Suprapubic skin (tissue), 4 donors: ENCODE measurements at regions not wholly inside any gene's neighbourhood (a gene's known extent, or its start where the extent isn't known, plus 50 kb on each side); places are given as distances from the start of the nearest gene placed in this dataset.

ENCODE experiments used
- DNase-seq, 2 donors: peaks; one replicate each; pipeline ENCODE4 v3.0.0-alpha.2; 2019; ENCODE audit warnings: low spot score in 2 of 2
- H3K27ac ChIP-seq: fragments of 200-600 bp; sonication (generic); one replicate; pipeline ENCODE4 v1.5.1; 2019
- H3K27me3 ChIP-seq: fragments of 200-600 bp; sonication (generic); one replicate; pipeline ENCODE4 v1.5.1; 2019
- H3K36me3 ChIP-seq: fragments of 200-600 bp; sonication (generic); one replicate; pipeline ENCODE4 v1.5.1; 2019
- H3K4me1 ChIP-seq: fragments of 200-600 bp; sonication (generic); one replicate; pipeline ENCODE4 v1.5.1; 2019
- H3K4me3 ChIP-seq: fragments of 200-600 bp; sonication (generic); one replicate; pipeline ENCODE4 v1.5.1; 2019; ENCODE audit warnings: mild to moderate bottlenecking
- H3K9me3 ChIP-seq: fragments of 200-600 bp; sonication (generic); one replicate; pipeline ENCODE4 v1.5.1; 2019
- CTCF ChIP-seq, 2 donors: fragments of 200-600 bp in 1 of 2; fragments of 450-650 bp in 1 of 2; sonication (generic) in 1 of 2; IDR thresholded peaks; one replicate each; pipeline ENCODE4 v1.5.1; 2016 to 2019; ENCODE audit warnings: antibody characterized with exemption in 2 of 2, mild to moderate bottlenecking in 1 of 2, moderate library complexity in 1 of 2
- EP300 ChIP-seq: sonication (generic); formaldehyde crosslinking; IDR thresholded peaks from one replicate; pipeline ENCODE4 v1.6.1; 2017; ENCODE audit warnings: antibody characterized with exemption
- POLR2A ChIP-seq, 2 donors: fragments of 450-650 bp; IDR thresholded peaks; one replicate each; pipeline ENCODE4 v1.6.1; 2017; ENCODE audit warnings: antibody characterized with exemption in 2 of 2, mild to moderate bottlenecking in 2 of 2, moderate library complexity in 2 of 2
- POLR2AphosphoS5 ChIP-seq, 3 donors: sonication (generic); formaldehyde crosslinking; IDR thresholded peaks; one replicate each; pipeline ENCODE4 v1.6.1; 2017; ENCODE audit warnings: antibody characterized with exemption in 3 of 3
- WGBS: methylation state at CpG from one replicate; pipeline ENCODE4 v1.1.5; 2018; 5-methylcytosine and 5-hydroxymethylcytosine counted together

DNA sequence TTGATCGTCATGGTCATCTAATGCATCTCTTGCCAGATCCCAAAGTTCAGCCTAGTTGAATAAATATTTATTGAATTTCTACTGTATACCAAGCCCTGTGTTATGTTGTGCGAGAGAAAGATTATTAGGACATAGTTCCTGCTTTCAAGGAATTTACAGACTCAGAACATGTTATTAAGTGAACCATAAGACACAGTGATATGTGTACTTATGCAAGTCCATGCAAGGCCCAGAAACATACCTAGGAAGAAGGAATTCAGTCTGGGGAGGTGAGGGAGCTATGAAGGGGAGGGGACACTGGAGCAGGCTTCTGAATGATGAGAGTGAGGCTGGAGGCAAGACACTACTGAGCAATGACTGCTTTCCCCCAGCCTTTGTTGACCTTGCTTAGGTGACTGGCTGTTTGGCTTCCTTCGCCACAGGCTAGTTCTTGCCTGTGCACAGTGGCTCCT, 81.4 kb downstream of the ACAA2 start:
- no peaks in the 10 kb centered on the region for H3K9me3 ChIP-seq
- peaks cover 3% of the 10 kb centered on the region for H3K27me3 ChIP-seq
- no peaks in the 10 kb centered on the region for H3K36me3 ChIP-seq
- WGBS = 62% methylated on average over 3 of the region's 3 CpGs
- H3K27ac ChIP-seq = no peak overlapping the region
- no peak for TF ChIP-seq POLR2A (IDR thresholded peaks at IDR 0.05)
- TF ChIP-seq EP300 = no peak
- TF ChIP-seq POLR2AphosphoS5 (IDR thresholded peaks at IDR 0.05) = no peak
- TF ChIP-seq CTCF (IDR thresholded peaks at IDR 0.05) = no peak
- DNase-seq = no peak
- peaks cover 4% of the 10 kb centered on the region for H3K4me1 ChIP-seq
- no peak overlapping the region for H3K4me3 ChIP-seq

- Histone ChIP-seq H3K27me3 (peaks cover under 1% of the 10 kb centered on the region), H3K36me3 (no peaks in the 10 kb centered on the region), H3K4me1 (peaks cover 4% of the 10 kb centered on the region), H3K27ac (no peak overlapping the region), H3K4me3 (no peak overlapping the region), H3K9me3 (no peaks in the 10 kb centered on the region)
- TF ChIP-seq POLR2A (IDR thresholded peaks at IDR 0.05) (no peak), EP300 (no peak), POLR2AphosphoS5 (IDR thresholded peaks at IDR 0.05) (no peak)
- DNase-seq = no peak
- 76% methylated on average over 5 of the region's 5 CpGs for WGBS
Observed at GRCh38 chr18:49731421-49731841, 81.9 kb downstream of the ACAA2 start.

DNA sequence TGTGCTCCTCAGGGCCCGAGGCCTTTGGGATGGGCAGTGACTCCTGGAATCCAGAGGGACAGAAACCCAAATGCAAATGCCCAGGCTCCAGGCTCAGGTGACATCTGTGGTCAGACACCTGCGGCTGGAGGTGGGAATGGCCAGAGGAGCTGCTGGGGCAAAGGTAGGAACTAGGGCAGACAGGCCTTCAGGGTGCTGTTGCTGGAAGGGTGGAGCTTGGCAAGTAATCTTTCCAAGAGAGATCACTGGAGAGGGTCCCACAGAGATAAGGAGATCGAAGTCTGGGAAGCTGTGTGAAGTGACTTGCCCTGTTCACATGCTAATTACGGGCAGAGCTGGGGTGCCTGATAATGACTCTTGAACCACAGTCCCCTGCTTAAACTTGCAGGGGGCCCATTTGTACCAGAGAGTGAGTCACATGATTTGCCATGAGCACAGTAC, 82.4 kb downstream of the ACAA2 start:
- H3K4me1 ChIP-seq = peaks cover 4% of the 10 kb centered on the region
- H3K36me3 ChIP-seq = no peaks in the 10 kb centered on the region
- TF ChIP-seq POLR2A (IDR thresholded peaks at IDR 0.05) (no peak), CTCF (IDR thresholded peaks at IDR 0.05) (no peak), EP300 (no peak)
- no peak for DNase-seq
- H3K27me3 ChIP-seq = no peaks in the 10 kb centered on the region
- no peaks in the 10 kb centered on the region for H3K9me3 ChIP-seq
- 68% methylated on average over 4 of the region's 4 CpGs for WGBS
- no peak overlapping the region for H3K27ac ChIP-seq
- H3K4me3 ChIP-seq = no peak overlapping the region

- H3K4me1 ChIP-seq = peaks cover 4% of the 10 kb centered on the region
- WGBS = 68% methylated on average over 4 of the region's 4 CpGs
- DNase-seq = no peak
Observed at GRCh38 chr18:49728542-49728941, 84.8 kb downstream of the ACAA2 start.

DNA sequence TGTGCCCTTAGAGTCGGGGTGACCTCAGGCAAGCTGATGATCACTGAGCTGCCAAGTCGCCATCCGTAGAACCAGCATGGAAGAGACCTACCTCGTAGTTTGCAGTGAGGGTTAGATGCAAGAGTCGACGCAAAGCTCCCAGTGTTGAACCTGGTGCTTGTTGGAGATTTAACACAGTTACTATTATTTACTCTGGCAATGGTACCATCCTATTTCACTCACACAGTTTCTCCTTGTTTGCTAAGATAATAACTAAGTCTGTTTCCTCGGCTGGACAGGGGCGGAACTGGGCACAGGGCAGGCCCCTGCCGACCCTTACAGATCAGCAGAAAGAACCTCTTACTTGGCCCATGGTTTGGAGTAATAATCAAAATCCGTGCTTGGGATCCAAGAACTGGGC, 85.5 kb downstream of the ACAA2 start:
- no peak overlapping the region for H3K27ac ChIP-seq
- H3K4me3 ChIP-seq = no peak overlapping the region
- no peaks in the 10 kb centered on the region for H3K36me3 ChIP-seq
- H3K4me1 ChIP-seq = peaks cover 4% of the 10 kb centered on the region
- DNase-seq = no peak
- H3K27me3 ChIP-seq = no peaks in the 10 kb centered on the region
- TF ChIP-seq EP300 = no peak
- TF ChIP-seq POLR2AphosphoS5 (IDR thresholded peaks at IDR 0.05) = no peak
- no peak for TF ChIP-seq CTCF (IDR thresholded peaks at IDR 0.05)
- no peak for TF ChIP-seq POLR2A (IDR thresholded peaks at IDR 0.05)
- 93% methylated on average over 10 of the region's 10 CpGs for WGBS
- H3K9me3 ChIP-seq = no peaks in the 10 kb centered on the region

More at GRCh38 chr18:49728542-49728941, 84.8 kb downstream of the ACAA2 start:
- Histone ChIP-seq H3K36me3 (no peaks in the 10 kb centered on the region), H3K27ac (no peak overlapping the region), H3K4me3 (no peak overlapping the region), H3K9me3 (no peaks in the 10 kb centered on the region), H3K27me3 (no peaks in the 10 kb centered on the region)
- no peak for TF ChIP-seq POLR2A (IDR thresholded peaks at IDR 0.05)

DNA sequence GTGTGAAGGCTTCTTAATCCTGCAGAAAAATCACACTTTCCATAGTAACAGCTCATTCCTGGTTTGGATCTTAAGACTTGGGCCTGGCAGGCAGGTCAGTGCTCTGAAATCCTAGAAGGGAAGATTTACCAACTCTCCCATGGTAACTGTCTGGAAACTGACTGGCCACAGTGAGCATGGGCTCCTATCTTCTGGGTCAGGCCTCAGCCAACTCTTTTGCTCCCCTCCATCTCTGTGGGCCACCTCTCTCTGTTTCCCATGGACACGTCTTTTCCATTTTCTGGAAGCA, 86.7 kb downstream of the ACAA2 start:
- DNase-seq = no peak
- Histone ChIP-seq H3K36me3 (no peaks in the 10 kb centered on the region), H3K4me3 (no peak overlapping the region), H3K27ac (no peak overlapping the region), H3K4me1 (peaks cover 4% of the 10 kb centered on the region), H3K9me3 (no peaks in the 10 kb centered on the region), H3K27me3 (no peaks in the 10 kb centered on the region)
- 67% methylated on average over 1 of the region's 1 CpG for WGBS
- TF ChIP-seq POLR2A (IDR thresholded peaks at IDR 0.05) (no peak), POLR2AphosphoS5 (IDR thresholded peaks at IDR 0.05) (no peak), CTCF (IDR thresholded peaks at IDR 0.05) (no peak), EP300 (no peak)
